Parathyroid adenoma (tissue), 2 donors: ENCODE measurements at regions not wholly inside any gene's neighbourhood (a gene's known extent, or its start where the extent isn't known, plus 50 kb on each side); places are given as distances from the start of the nearest gene placed in this dataset.

Experiments
- H2AFZ ChIP-seq: fragments of 300-600 bp; sonication (generic); one replicate; pipeline ENCODE4 v1.7.0; 2017; ENCODE audit warnings: antibody characterized with exemption, mild to moderate bottlenecking
- H3K27ac ChIP-seq: fragments of 300-600 bp; sonication (generic); one replicate; pipeline ENCODE4 v1.7.0; 2017
- H3K27me3 ChIP-seq: fragments of 300-600 bp; sonication (generic); one replicate; pipeline ENCODE4 v1.7.0; 2017; ENCODE audit warnings: low read length; ENCODE audit not compliant: control insufficient read depth, insufficient read depth
- H3K36me3 ChIP-seq: fragments of 300-600 bp; sonication (generic); one replicate; pipeline ENCODE4 v1.7.0; 2017; ENCODE audit warnings: low read length; ENCODE audit not compliant: control insufficient read depth, insufficient read depth
- H3K4me1 ChIP-seq: fragments of 300-600 bp; sonication (generic); one replicate; pipeline ENCODE4 v1.7.0; 2017; ENCODE audit warnings: control low read depth
- H3K4me2 ChIP-seq: fragments of 300-600 bp; sonication (generic); one replicate; pipeline ENCODE4 v1.7.0; 2017; ENCODE audit warnings: low read length
- H3K4me3 ChIP-seq: fragments of 300-600 bp; sonication (generic); one replicate; pipeline ENCODE4 v1.7.0; 2017; ENCODE audit warnings: low read depth, low read length
- H3K79me2 ChIP-seq: fragments of 300-600 bp; sonication (generic); one replicate; pipeline ENCODE4 v1.7.0; 2017; ENCODE audit warnings: control low read depth
- H3K9ac ChIP-seq: fragments of 300-600 bp; sonication (generic); one replicate; pipeline ENCODE4 v1.7.0; 2017; ENCODE audit warnings: mild to moderate bottlenecking
- H3K9me3 ChIP-seq: fragments of 300-600 bp; sonication (generic); one replicate; pipeline ENCODE4 v1.7.0; 2017; ENCODE audit warnings: low read length; ENCODE audit not compliant: control insufficient read depth
- TF ChIP-seq, protein P1 (sequence below): fragments of 300-600 bp; sonication (generic); IDR thresholded peaks from one replicate; pipeline ENCODE4 v1.7.0; 2017; ENCODE audit warnings: antibody characterized with exemption, mild to moderate bottlenecking
- donor health status: primary hyperparathyroidism.

DNA sequence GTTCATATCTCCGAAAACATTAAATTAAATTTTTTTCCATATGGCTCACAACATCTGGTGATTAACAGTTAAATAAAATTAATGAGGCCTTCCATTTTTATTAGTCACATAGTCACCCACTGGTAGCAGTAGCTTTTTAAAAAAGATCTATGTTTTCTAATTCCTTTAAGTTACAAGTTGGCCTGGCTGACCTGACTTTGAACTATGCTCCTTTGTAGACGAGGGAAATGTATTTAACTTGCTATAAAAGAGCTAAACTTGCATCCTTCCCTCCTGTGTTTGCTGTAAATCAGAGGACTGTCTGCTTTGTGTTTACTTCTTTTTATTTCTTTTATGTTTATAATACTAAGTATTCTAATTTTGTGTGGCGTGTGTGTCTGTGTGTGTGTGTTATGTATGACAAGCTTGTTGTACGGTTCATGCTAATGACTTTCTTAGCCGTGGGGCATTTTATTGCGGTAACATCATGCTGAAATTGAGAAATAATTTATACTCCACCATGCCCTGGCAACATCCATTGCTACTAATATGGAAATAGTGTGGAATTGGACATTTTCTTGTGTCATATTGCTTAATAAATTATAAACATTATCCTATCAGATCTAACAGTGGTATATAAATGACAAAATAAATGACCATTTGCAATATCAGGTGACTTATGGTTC lies 241.7 kb downstream of the SNCA start:
- no peaks in the 10 kb centered on the region for H3K9me3 ChIP-seq
- TF ChIP-seq, protein P1, sequence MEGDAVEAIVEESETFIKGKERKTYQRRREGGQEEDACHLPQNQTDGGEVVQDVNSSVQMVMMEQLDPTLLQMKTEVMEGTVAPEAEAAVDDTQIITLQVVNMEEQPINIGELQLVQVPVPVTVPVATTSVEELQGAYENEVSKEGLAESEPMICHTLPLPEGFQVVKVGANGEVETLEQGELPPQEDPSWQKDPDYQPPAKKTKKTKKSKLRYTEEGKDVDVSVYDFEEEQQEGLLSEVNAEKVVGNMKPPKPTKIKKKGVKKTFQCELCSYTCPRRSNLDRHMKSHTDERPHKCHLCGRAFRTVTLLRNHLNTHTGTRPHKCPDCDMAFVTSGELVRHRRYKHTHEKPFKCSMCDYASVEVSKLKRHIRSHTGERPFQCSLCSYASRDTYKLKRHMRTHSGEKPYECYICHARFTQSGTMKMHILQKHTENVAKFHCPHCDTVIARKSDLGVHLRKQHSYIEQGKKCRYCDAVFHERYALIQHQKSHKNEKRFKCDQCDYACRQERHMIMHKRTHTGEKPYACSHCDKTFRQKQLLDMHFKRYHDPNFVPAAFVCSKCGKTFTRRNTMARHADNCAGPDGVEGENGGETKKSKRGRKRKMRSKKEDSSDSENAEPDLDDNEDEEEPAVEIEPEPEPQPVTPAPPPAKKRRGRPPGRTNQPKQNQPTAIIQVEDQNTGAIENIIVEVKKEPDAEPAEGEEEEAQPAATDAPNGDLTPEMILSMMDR = no peak

DNA sequence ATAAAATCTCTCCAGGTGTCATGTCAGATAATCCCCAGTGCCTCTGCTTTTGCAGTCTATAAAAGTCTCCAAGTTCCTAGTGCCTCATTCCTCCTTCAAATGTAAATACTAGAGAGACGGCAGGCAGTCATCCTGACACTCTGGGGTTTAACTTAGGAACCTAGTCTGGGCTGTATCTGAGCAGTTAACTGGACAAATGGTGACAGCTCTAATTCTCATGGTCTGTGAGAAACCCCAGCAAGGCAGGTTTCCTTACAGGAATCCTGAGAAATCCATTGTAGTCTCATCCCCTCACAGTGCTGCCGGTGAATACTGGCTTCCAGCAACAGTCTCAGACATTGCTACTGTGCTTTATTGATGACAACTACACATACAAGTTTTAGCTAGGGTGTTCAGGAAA lies 246.8 kb downstream of the SNCA start:
- no peak overlapping the region for H3K4me3 ChIP-seq
- no peaks in the 10 kb centered on the region for H3K27me3 ChIP-seq
- no peak overlapping the region for H2AFZ ChIP-seq
- TF ChIP-seq, protein P1 = no peak
- H3K4me2 ChIP-seq = no peak overlapping the region
- H3K4me1 ChIP-seq = no peaks in the 10 kb centered on the region
- no peaks in the 10 kb centered on the region for H3K9me3 ChIP-seq
- H3K36me3 ChIP-seq = no peaks in the 10 kb centered on the region
- H3K9ac ChIP-seq = no peak overlapping the region
- no peak overlapping the region for H3K27ac ChIP-seq
- H3K79me2 ChIP-seq = no peaks in the 10 kb centered on the region

More for the DNA sequence above, 241.7 kb downstream of the SNCA start:
- Histone ChIP-seq H3K27me3 (no peaks in the 10 kb centered on the region), H3K4me1 (no peaks in the 10 kb centered on the region), H3K36me3 (no peaks in the 10 kb centered on the region), H3K27ac (no peak overlapping the region), H3K79me2 (no peaks in the 10 kb centered on the region), H3K9ac (no peak overlapping the region), H2AFZ (no peak overlapping the region), H3K4me3 (no peak overlapping the region), H3K4me2 (no peak overlapping the region)

DNA sequence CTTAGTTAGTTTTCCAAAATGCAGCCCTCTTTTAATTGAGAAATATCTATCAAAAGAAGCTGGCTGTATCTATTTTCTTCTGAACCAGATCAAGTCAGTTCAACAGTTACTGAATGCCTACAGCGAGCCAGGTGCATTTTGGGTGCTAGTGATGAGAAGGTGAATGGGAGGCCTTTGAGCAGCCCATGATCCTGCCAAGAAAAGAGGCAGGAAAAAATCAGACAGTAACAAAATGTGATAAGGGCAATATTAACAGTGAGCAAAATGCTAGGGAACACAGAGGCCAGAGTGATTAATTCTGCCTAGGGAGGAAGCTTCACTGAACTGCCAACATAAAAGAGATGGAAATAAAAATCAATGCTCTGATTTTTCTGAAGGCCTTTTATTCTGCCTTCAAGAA lies 248.5 kb downstream of the SNCA start:
- no peak overlapping the region for H3K27ac ChIP-seq
- no peaks in the 10 kb centered on the region for H3K27me3 ChIP-seq
- H3K9ac ChIP-seq = no peak overlapping the region
- H3K9me3 ChIP-seq = no peaks in the 10 kb centered on the region
- H3K4me3 ChIP-seq = no peak overlapping the region
- no peak overlapping the region for H3K4me2 ChIP-seq
- H3K79me2 ChIP-seq = no peaks in the 10 kb centered on the region
- H3K4me1 ChIP-seq = no peaks in the 10 kb centered on the region
- TF ChIP-seq, protein P1 = no peak
- H3K36me3 ChIP-seq = no peaks in the 10 kb centered on the region
- H2AFZ ChIP-seq = no peak overlapping the region

DNA sequence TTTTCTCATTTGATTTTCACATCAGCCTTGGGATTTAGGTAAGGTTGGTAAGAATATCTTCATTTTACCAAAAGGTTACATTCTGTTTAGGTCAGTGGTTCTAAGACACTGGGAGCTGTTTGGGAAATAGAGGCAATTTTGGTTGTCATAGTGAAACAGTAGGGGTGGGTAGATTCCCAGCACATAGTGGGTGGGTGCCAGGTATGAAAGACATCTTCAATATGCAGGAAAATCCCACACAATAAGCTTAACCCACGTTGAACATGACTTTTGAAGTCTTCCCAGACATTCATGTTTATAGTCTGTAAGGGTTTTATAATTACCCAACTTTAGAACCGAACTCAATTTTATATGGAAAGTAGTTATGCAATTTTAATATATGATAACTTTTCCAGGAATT lies 249.6 kb downstream of the SNCA start:
- Histone ChIP-seq H2AFZ (no peak overlapping the region), H3K4me1 (no peaks in the 10 kb centered on the region), H3K79me2 (no peaks in the 10 kb centered on the region), H3K27ac (no peak overlapping the region), H3K4me2 (no peak overlapping the region), H3K27me3 (no peaks in the 10 kb centered on the region), H3K4me3 (no peak overlapping the region), H3K9ac (no peak overlapping the region), H3K9me3 (no peaks in the 10 kb centered on the region), H3K36me3 (no peaks in the 10 kb centered on the region)
- TF ChIP-seq, protein P1 = no peak

DNA sequence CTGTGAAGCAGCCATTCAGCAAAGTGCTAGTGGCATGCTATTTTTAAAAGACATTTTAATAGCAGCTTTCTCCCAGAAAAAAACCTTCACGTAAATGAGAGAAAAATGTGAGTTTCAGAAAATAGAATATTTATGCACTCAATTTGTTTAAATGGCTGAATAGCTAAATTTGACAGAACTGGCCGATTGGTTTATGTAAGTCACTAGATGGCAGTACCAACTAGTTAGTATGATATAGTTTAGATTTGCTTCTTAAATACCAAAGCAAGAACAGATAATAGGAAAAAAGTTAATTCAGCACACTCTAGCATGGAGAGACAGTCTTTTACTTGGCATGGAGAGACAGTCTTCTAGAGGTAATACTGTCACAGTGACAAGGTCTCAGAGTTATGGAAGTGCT lies 250.1 kb downstream of the SNCA start:
- H3K4me3 ChIP-seq = no peak overlapping the region
- no peaks in the 10 kb centered on the region for H3K36me3 ChIP-seq
- no peaks in the 10 kb centered on the region for H3K27me3 ChIP-seq
- TF ChIP-seq, protein P1 = no peak
- H3K9ac ChIP-seq = no peak overlapping the region
- H3K79me2 ChIP-seq = no peaks in the 10 kb centered on the region
- H3K4me1 ChIP-seq = no peaks in the 10 kb centered on the region
- no peak overlapping the region for H2AFZ ChIP-seq
- no peak overlapping the region for H3K4me2 ChIP-seq
- no peak overlapping the region for H3K27ac ChIP-seq
- no peaks in the 10 kb centered on the region for H3K9me3 ChIP-seq
